ENCODE measurements at regions not wholly inside any gene's neighbourhood (a gene's known extent, or its start where the extent isn't known, plus 50 kb on each side); places are given as distances from the start of the nearest gene placed in this dataset.

GRCh38 chr3:104347291-104347690 lies 1019.4 kb upstream of the ALCAM start:
- TF ChIP-seq, protein P1, sequence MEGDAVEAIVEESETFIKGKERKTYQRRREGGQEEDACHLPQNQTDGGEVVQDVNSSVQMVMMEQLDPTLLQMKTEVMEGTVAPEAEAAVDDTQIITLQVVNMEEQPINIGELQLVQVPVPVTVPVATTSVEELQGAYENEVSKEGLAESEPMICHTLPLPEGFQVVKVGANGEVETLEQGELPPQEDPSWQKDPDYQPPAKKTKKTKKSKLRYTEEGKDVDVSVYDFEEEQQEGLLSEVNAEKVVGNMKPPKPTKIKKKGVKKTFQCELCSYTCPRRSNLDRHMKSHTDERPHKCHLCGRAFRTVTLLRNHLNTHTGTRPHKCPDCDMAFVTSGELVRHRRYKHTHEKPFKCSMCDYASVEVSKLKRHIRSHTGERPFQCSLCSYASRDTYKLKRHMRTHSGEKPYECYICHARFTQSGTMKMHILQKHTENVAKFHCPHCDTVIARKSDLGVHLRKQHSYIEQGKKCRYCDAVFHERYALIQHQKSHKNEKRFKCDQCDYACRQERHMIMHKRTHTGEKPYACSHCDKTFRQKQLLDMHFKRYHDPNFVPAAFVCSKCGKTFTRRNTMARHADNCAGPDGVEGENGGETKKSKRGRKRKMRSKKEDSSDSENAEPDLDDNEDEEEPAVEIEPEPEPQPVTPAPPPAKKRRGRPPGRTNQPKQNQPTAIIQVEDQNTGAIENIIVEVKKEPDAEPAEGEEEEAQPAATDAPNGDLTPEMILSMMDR (IDR thresholded peaks at IDR 0.05), result no peak
- TF ChIP-seq POLR2A (IDR thresholded peaks at IDR 0.05), result no peak
- no peak for TF ChIP-seq POLR2AphosphoS5 (IDR thresholded peaks at IDR 0.05)

All from sigmoid colon (tissue), 4 donors.